ENCODE measurements at regions not wholly inside any gene's neighbourhood (a gene's known extent, or its start where the extent isn't known, plus 50 kb on each side); places are given as distances from the start of the nearest gene placed in this dataset.
"Not testable (repeated sequence)": the region's sequence is repeated elsewhere in the genome, so short reads cannot be mapped to it uniquely, and the experiment has no call there.

- DNase-seq = no peak
These were observed 622.9 kb upstream of the SGO1 start for GRCh38 chr3:20808864-20809263.

- no peak for DNase-seq
These were observed 612.7 kb upstream of the SGO1 start for GRCh38 chr3:20798666-20799065.

- DNase-seq = no peak
These were observed 601.0 kb upstream of the SGO1 start for GRCh38 chr3:20787005-20787404.

DNA sequence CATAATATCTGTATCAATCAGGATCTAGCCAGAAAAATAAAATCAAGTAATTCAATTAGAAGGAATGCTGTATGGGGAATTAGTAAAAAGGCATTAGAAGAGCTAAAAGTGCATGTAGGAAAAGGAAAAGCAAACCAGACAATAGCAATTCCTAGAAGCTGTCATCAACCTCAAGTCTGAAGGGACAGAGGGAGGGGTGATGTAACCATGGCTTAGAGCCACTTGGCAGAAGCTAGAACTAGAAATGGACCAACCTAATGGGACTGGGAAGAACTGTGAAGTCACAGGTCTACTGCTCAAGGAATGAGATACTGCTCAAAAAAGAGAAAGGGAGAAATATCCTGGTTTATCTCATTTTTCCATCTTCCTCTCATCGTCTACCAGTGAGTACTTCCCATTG, 590.7 kb upstream of the SGO1 start:
- DNase-seq = no peak

GRCh38 chr3:20776286-20776685, 590.3 kb upstream of the SGO1 start:
- DNase-seq = no peak

GRCh38 chr3:20773320-20773984, 587.4 kb upstream of the SGO1 start:
- DNase-seq = no peak

DNA sequence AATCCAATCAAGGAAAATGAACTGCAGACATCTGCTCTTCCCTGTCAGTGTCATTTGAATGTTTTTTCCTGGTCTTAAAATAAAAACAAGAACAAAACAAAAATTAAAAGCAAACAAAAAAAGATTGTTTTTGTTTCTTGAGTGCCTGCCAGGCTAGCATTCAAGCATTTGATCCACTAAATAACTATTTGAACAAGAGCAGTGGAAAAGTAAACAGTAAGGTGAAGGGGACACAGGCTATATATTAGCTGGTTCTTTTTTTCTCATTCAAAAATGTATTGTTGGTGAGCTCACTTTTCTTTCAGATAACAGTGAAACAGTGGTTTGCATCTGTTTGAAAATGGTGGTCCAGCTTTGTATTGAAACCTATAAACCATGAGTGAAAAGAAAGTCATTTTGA, 586.9 kb upstream of the SGO1 start:
- no peak for DNase-seq

DNA sequence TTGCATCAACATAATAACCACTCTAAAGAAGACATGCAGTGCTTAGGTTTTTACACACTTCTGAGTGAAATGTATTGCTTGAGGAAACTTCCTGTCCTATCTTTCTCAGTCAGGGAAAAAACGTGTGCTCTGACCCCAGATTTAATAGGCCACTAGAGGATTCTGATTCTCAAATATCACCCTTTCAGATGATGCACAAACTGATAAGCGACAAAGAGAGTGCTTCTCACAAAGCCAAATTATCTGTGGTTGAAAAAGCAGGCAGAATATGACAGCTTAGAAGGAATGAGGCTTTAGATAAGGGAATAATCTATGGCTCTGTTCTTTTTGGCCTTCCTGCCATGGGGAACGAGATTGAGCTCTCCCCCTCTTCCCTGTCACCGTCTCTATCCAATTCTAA, 583.4 kb upstream of the SGO1 start:
- no peak for DNase-seq

GRCh38 chr3:20760981-20761380, 575.0 kb upstream of the SGO1 start:
- DNase-seq = no peak

- DNase-seq = no peak
These were observed 566.4 kb upstream of the SGO1 start for GRCh38 chr3:20752416-20752815.

DNA sequence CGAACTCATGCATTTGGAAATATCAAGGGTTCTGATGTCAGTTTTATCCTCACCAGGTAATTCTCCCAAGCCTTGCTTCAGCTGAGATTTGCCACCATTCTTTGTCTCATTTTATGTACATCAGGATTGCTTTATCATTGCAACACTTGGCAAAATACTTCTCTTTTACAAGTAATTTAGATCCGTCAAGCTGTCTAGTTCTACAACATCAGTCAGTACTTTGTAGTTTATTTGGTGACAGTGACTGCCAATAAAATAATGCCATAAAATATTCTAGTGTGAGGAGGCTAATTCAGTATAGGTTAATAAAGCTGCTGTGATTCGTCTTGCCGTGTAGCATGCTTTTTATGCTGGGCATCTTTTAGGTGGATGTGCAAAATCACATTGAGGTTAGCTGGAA, 565.3 kb upstream of the SGO1 start:
- no peak for DNase-seq

DNA sequence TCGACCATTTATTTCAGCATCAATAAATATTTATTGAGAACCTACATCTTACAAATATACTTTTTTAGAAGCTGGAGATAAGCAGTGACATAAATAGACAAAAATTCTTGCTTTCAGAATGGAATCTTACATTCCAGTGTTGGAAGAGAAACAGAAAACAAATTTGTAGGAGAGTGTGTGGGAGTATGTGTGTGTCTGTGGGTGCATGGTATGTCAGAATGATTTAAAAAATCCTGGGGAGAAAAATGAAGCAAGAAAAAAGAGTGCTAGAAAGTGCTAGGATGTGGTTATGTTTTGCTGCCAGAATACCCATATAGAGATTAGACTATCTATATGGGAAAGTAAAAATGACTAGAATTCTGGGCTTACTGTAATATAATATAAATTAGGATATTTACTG, 561.7 kb upstream of the SGO1 start:
- DNase-seq = no peak

DNA sequence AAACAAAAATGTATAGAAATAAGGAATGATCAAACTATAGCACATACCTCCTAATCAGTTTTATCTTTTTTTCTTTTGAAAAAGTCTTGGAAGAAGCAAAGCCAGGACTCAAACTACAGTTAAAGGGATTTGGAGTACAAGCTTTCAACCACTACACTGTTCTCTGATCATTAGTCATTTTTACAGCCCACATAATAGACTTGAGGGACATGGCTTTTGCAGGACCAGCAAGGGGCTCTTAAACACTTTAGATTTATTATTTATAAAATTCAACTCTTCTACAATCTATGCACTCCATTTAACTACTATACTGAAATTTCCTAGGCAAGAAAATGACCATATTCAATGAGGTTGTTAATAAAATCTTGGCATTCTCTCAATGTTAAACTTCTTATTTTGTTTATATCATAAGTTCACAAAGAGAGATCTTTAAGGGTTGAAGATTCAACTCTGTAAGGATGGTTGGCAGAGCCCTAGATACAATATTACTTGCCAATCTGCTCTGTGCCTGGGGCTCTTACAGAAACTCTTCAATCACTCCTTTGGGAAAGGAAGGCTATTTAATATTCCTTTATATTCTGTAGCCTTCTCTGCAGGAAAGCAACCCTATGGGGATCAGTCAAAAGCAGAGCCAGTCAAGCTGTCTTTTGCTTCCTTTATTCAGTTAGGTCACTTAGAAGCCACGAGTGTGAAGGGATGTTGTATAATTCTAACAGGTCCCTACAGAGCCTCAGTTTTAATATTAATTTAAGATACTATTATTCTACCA, 557.7 kb upstream of the SGO1 start:
- no peak for DNase-seq

DNA sequence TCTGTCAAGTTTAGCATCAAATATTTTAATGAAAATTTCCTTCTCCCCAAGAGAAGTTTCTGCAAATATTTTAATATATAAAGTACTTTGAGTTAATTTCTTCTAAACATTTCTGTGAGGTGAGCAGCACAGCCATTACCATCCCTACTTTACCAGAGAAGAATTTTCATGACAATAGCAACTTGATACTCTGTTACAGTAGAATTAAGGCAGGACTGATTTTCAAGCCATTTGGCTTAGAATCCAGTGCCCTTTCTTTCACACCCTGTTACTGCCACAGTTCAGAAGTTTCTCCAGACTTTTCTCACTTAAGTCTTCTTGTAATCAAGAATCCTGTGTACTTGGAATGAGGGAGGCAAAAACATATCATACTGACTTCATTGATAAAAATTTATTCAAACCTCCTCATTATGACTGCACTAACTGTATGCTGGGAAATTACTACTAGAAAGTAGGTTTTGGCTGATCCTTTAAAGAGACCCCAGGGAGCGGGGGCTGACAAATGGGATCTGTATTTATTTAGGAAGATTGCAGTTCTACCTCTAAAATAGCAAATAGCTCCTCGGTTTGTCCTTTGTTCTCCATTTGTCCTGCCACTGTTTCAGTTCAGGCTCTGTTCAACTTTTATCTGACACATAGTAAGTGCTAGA, 557.0 kb upstream of the SGO1 start:
- no peak for DNase-seq

DNA sequence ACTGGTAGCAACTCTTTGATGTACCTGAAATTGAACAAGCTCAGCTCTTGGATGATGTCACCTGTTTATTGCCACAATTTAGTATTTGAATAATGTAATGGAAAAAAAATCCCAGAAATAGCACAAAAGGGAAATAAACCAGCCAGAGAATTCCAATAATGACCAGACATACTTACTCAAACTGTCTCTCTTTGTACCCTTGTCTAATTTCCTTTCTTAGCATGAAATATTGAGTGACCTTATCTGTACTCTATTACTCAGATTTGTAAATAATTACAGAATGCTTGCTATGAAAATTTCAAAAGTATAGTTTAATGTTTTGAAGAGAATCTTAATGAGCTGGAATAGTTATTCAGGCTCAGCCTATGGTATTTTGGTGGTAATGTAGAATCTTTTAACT, 555.4 kb upstream of the SGO1 start:
- no peak for DNase-seq

DNA sequence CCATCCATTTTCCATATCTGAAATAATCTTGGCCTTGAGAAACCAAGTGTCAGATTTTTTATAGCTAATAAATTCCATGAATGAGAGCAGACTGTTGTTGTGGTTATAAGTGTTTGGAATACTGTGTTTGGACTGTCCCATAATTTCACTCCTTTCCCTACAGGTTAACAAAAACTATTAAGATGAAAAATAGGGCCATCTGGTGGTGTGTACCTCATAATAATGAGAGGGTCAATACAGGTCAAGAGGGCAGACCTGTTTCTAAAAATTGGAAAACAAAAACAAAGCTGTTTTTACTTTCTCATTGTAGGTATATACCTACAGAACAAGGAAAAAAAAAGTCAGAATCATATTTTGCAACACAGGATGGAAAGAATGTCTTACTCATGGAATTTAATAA, 553.8 kb upstream of the SGO1 start:
- DNase-seq = no peak

DNA sequence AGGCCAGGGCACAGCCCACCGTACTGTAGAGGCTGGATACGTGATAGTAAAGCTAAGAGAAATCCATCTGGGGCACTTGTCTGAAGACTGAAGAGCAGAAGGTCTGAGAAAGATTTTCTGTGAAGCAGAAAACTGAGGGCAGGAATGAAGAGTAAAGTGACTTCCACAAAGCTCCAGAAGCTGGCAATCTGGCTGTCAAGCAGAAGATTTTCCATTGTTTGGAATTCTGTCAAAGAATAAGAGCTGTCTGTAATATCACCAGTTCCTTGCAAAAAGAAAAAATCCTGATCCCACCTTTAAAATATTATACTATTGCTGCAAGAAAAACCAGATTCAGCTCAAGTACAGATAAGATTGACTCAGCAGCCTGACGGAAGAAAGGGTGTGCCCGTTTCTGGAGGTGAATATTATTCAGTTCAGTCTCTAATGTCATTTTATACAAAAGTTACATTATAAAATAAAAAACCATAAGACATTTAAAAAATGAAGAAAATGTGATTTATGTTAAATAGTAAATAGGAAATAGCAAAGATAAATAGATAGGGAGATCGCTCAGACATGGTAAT, 550.4 kb upstream of the SGO1 start:
- no peak for DNase-seq

- DNase-seq = no peak
These were observed 543.2 kb upstream of the SGO1 start for GRCh38 chr3:20729185-20729584.

DNA sequence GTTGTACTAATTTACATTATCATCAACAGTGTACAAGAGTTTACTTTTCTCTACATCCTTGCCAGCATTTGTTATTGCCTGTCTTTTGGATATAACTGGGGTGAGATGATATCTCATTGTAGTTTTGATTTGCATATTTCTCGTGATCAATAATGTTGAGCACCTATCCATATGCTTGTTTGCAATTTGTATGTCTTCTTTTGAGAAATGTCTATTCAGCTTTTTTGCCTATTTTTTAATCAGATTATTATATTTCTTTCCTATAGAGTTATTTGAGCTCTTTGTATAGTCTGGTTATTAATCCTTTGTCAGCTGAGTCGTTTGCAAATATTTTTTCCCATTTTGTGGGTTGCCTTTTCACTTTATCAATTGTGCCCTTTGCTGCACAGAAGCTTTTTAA, 540.8 kb upstream of the SGO1 start:
- DNase-seq = no peak

- no peak for DNase-seq
These were observed 538.2 kb upstream of the SGO1 start for GRCh38 chr3:20724241-20724640.

GRCh38 chr3:20716425-20716824, 530.4 kb upstream of the SGO1 start:
- not testable (repeated sequence) for DNase-seq

DNA sequence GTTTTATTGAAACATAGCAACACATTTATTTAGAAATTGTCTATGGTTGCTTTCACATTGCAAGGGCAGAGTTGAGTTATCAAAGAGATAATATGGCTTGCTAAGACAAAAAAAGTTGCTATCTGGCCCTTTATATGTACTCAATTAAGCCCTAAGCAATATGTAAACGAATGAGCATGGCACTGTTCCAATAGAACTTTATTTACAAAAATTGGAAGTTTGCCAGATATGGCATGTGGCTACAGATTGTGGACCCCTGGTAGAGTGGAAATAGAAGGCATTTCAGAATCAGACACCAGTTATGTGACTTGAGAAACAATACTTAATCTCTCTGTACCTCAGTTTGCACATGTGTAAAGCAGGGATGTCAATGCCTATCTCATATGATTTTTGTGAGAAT, 515.6 kb upstream of the SGO1 start:
- no peak for DNase-seq

DNA sequence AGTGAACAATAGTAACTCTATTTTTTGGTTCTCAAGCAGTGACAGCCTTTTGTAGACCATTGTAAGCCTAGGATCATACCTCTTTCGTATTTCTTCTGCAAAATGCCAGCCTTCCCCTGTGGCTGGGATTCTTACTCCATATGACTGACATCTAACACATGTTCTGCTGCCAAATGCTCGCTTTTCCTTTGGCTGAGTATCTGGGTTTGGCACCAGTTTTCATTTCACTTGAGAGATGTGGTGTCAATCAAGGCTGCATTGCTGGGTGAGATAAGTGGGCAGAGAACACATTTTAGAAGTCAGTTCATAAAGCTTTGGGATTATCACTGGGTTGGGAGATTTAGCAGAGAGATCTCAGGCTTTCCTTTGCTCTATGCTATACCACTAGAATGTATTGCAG, 514.7 kb upstream of the SGO1 start:
- no peak for DNase-seq

- DNase-seq = no peak
These were observed 512.9 kb upstream of the SGO1 start for GRCh38 chr3:20698896-20699295.
